GM19025 (cell line): ENCODE measurements at regions not wholly inside any gene's neighbourhood (a gene's known extent, or its start where the extent isn't known, plus 50 kb on each side); places are given as distances from the start of the nearest gene placed in this dataset.

Source experiments
- ATAC-seq: cut with Tn5 transposase; IDR thresholded peaks from one replicate; pipeline ENCODE4 v1.9.1; 2021; ENCODE audit warnings: mild to moderate bottlenecking, low read depth, moderate library complexity; ENCODE audit not compliant: unreplicated experiment

DNA sequence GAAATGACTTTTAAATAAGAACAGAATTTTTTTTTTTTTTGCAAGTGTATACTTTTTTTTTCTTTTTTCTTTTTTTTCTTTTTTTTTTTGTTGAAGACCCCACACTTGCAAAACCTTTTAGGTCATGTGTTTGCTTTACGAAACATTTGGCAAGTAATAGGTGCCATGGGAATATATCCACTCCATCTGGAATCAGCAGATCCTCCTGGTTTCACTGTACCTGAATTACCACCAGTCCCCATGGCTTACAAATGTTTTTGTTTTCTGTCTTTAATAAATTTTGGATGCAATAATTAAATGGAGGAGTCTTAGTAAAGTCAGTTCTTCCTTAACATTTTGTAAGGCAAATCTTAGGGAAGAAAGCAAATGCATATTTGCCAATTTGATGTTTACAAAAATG, 559.7 kb upstream of the ZEB2 start:
- ATAC-seq = no peak

DNA sequence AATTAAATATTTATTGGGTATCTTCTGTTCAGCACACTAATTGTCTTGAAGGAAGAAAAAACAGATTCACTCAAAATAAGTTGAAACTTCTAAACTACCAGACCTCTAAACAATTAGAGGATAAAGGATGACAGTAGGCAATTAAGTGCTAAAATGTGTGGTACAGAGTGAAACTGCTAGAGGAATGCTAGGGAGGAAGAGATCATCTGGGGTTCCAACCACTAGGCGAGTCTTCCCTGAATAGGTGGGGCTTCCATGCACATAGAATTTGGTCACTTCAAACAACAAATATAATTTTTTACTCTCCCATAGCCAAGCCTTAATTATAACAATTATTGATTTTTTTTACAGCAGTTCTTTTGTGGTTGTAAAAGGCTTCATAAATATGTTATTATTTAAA, 559.0 kb upstream of the ZEB2 start:
- no peak for ATAC-seq

DNA sequence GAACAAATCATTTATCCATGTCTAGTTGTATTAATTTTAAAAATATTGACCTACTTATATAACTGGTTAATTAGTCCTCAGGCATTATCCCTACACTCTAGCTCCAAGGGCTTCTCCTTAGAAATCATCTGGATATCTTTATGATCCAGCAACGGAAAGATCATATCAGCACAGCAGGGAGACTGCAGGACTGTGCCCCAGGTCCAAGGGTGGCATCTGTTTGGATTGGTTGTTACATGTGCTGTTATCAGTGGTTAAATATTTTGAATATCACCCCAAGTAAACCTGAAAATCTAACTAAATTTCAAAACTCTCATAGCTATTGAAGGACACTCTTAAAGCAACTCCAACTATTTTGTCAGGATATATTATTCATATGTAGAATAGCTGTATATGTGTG, 556.2 kb upstream of the ZEB2 start:
- no peak for ATAC-seq

DNA sequence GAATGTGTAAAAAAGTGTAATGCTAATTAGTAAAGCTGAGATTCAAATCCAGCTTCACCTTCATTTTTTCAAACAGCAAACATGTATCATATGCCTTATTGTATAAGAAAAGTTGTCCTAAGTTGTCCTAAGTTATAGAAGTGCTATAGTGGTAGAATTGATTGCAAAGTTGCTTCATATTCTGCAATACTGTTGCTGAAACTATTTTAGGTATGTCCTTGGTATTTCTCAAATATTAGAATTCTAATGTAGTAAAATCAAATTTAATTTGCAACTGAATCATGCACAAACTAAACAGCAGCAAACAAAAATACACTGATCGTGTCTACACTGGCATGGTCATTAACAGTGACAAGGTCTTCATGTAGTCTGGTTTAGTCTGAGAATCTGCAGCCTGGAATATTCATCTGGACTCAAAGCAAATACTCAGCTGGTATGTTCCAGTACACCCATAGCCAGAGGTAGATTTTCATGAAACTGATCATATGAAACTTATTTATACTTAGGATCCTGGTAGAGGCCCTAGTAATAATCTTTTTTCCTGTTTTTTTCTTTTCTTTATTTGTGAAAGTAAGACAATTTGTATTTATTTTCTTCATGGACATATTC, 555.6 kb upstream of the ZEB2 start:
- ATAC-seq = no peak

DNA sequence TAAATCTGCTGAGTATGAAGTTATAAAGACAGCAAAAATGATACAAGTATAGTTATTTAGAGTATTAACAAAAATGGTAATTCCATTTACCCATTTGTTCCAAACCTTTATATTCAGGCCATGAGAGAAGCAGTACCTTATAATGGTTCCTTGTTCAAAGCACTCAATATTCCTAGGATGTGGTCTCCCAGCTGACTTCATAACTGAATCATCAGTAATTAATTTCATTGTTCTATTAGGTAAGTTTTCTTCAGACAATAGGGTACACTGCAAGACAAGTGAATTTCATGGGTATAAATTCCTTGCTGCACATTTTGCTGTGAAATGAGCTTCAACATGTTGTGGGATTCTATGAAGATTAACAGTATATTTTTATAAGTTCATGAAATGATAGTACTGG, 550.8 kb upstream of the ZEB2 start:
- ATAC-seq = no peak

DNA sequence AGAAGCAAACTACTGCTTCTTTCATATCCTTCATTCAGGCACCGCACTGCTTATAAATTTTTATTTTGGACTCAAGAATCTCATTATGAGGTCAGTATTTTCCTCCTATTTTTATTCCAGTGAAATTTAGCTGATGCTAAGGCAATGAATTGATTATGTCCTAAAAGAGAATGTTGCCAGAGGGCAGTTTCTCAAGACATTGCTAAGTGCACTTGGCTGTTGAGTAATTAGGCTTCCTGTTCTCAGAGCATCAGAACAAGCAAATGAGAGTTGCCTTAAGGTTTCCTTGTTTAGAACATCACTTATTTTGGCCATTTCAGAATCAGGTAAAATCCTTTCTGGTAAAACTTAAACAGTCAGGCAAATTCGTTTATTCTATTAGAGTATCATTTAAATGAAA, 548.6 kb upstream of the ZEB2 start:
- ATAC-seq = no peak

DNA sequence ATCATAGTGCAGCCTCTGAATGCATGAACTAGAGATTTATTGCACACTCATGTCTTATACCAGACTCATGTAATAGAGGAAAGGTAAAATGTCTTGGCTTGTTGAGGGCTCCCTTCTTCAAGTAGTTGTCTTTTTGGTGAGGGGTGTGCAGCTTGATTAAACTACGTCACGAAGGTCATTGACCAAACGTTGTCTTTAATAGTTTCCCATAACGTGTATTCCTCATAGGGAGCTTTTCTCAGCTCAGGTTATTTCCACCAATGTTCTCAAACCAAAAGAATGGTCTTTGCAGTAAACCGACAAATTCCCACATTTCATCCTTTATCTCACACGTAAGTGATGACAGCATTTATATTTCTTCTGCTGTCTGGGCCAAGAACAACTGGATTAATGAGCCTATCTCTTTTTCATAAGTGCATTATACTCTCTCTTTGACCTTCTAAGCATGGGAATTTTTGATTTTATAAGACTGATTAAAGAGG, 547.7 kb upstream of the ZEB2 start:
- no peak for ATAC-seq

DNA sequence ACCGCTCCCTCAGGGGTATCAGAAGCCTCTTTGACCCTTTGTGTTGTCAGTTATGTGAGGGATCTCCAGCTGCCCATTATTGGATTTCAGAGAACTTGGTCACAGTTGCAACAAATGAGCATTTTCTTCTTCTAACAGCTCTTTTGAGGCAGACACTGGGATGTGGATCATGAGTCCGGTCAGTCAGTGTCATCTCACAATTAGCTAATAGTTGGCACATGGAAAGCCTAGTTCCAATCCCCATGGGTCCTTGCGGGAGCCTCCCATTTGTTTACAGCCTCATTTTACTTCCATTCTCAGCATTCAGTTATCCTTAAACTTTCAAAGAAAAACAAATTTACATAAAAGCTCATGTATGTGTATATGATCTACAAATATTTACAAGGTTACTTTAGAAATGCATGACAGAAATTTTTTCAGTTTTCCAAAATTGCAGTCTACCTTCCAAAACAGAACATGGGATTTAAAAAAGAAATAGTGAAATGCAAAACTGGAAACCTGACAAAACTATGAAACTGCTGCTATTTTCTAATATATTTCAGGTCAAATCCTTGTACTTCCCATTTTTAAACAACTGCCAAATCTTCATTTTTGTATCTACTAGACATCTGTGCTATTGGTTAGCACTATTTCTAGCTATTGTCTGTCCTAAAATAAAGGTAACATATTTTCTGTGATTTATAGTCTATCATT, 547.1 kb upstream of the ZEB2 start:
- no peak for ATAC-seq

DNA sequence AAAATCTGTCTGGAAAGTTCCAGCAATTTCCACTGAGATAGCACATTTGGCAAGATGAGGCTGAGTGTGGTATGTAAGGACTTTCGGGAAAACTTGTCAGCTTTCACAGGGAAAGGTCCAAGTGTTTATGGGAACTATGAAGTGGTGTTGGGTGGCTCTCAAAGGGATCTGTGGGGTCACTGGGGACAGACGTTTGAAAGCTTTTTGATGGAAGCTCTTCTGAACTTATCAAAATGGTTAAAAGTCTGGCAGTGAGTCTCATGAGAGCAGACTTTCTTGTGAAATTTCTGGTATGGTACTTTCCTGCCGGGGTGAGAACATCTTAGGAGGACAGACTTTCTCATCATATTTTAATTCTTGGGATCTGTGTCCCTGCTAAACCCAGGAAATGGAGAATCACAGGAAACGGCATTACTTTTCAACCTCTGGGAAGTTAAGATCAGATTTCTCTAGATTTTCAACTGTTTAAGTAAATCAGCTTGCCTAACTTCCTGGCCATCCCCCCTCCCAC, 546.3 kb upstream of the ZEB2 start:
- no peak for ATAC-seq

DNA sequence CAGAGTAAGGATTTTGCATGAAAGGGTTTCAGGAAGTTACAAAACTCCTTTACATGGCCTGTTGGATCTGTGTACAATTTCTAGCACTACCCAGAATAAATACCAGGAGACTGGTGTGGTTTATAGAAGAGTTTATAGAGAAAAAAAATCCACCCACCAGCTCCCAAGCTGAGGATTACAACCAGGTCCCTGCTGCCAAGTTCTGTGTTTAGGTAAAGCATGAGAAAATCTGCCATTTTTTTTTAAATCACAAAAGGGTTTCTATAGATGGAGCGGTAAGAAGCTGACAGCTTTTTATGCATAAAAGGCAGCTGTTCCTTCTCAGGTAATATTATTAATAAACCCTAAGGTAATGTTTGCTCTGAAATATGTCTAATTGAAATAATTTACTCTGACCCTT, 545.4 kb upstream of the ZEB2 start:
- ATAC-seq = no peak

DNA sequence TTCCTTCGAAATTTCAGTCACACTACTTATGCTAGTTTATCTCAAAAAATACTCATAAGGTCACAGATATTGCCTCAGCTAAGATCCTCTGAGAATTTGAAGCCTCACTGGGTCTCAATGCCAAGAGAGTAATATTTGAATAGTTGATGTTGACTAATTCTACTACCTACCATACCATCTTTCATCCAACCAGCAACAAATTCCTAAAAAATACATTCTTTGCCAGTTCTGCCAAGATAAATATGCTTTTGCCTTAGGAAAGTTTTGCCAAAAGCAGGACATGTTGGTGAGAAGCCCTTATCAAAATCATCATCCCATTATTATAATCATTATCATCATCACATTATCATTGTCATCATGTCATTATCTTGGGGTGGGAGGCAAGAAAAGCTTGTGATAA, 544.6 kb upstream of the ZEB2 start:
- no peak for ATAC-seq

DNA sequence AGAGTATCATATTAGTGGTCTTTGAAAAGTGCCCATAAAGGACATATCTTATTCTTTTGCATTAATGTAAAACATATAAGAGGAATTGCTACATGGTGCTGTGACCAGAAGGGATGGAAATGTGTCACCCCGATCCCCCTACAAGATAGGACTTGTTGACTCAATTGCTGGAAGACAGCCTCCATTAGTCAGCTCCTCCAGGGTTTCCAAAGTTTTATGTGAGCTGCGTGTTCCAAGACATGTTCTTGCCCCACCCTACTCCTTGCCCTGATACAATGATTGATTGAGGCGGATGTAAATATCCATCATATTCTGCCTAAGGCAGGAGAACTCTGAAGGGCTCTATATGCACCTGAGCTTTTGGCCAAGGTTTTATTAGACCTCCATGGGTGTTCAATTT, 541.0 kb upstream of the ZEB2 start:
- no peak for ATAC-seq

DNA sequence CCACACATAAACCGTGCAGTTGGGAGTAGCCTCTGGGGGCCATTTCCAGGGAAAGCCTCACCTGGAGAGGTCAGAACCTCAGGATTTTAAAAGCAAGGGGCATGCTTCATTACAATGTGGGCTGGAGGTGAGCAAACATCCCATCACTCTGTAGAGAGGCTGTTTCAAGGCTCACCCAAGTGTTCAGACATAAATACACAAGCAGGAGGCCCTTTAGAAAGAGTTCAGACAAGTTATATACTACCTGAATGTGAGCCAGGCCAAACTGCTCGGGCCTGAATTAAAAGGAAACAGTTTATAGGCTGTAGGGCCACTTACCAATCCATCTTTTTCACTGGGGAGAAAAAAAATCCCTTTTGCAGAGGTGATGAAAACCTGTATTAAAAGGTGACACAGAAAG, 540.0 kb upstream of the ZEB2 start:
- no peak for ATAC-seq

DNA sequence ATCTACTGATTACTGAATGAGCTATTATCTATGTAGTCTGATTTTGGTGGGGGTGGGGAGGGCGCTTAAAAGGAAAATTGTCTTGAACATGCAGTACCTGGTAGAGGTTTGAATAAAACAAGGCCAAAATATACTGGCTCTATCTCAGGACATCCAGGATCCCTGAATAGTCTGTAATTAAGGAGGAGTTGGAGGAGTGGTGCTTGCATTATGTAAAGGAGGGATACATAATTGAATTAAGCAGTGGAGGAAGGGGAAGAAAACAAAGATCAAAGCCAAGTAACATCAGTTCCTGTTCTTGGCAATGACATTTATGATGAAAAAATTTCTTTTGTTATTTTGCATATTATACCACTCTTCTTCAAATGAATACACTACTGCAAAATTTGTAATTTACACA, 539.4 kb upstream of the ZEB2 start:
- ATAC-seq = no peak

DNA sequence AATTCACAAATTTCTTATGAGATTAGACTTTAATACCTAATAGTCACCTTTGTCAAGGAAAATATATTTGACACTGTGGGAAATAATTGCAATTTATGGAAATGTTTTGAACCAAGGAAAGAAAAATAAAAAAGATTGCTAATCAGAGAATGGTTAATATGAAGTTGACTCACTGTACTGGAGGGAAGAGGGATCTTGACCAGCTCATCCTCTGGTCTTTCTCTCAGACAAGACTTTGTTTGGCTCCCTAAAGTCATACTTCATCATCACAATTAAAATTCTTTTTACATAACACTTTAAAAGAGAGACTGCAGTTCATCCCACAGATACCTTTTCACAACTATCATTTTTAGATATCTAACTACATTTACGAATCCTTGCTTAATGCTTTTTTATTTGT, 538.5 kb upstream of the ZEB2 start:
- no peak for ATAC-seq

DNA sequence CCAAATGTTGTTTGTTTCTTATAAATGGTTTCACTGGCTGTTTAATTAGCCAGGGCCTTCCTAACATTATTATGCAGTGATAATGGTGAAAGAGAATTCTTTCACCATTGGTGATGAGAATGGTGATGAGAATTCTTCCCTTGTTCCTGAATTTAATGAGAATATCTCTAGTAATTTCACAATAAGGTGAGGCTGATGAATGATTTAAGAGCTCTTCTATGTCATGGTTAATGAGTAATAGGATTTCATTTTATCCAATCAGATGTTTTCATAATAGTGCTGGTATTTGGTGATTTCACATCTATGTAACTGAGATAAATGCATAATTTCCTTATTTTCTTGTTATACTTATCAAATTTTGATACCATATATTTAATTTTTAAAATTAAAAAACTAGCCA, 535.7 kb upstream of the ZEB2 start:
- ATAC-seq = no peak

DNA sequence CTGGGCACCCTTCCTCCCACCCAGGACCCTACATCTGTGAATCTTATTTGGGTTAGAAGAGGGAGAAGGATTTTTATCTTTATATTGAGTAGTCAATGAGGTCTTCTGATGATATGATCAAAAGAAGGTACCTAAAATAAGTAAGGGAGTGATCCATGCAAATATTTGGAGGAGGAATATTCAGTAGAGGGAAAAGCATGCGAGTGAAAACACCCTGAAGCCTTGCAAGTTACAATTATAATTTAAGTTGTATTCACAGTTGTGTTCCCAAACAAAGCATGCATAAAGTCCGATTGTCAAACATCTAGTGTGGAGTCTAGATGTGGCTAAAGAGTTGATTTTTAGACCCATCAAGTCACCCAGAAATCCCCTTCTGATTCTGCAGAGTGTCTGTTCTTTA, 530.2 kb upstream of the ZEB2 start:
- no peak for ATAC-seq

DNA sequence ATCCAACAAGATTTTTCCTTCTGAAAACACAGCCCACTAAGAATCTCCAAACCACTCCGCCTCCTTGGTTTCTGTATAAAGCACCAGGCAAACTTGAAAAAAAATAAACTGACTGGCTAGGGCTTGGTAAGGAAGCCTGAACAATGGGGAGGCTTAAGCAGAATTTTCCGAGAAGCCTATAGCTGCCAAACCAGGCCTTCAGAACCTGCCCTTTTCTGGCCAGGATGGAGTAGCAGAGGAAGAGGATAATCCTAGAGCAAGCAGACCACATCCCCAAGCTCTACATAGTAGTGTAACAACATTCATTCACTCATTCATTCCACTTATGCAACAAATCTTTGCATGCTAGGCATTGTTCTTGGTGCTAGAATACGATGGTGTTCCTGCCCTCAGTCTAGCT, 529.6 kb upstream of the ZEB2 start:
- no peak for ATAC-seq

DNA sequence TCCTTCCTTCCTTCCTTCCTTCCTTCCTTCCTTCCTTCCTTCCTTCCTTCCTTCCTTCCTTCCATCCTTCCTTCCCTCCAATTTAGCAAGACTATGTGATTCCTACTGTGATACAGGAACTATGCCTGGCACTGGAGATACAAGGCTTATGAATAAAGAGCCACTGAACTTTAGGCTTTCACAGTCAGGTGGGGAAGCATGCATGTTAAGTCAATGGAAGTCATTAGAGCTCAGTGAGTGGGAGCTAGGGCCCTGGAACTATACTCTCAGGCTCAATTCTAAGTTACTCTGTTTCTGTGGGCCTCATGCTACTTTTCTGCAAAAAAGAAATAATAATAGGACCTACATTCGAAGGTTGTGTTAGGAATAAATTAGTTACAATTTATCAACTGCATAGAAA, 527.6 kb upstream of the ZEB2 start:
- ATAC-seq = no peak

DNA sequence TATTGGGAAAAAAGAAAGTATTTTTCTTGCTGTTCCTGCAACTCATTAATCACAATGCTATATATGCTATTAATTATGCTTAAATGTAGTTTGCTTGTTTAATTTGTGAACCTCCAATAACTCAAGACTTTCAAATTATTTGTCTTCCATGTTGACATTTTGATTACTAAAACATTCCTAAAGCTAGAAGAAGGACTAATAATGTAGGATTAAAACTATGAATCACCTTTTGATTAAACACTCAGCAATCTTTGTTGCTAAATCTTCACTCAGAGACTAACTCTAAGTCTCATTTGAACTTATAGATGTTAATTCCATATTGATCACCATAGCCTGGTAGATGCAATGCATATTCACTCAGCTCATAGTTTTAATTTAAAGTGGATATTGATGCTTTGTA, 524.6 kb upstream of the ZEB2 start:
- ATAC-seq = no peak

DNA sequence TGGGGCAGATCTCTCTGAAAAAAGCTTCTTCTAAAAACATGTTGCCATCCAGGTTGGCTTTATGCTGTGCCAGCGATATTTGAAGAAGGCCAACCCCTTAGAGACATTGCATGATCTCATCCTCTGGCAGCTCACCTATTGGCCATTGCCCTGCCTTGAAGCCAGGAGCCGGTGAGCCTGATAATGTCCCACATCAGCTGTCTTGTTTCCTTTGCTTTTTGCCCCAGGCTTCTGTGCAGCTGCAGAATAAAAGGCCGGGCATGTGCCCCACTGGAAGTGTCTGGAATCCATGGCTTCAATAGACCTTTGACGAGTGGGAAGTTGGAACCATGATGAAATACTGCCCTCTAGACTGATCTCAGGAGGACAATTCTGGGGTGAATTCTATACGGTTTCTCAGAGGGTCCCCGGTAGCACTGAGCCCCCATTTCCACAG, 523.5 kb upstream of the ZEB2 start:
- ATAC-seq = no peak

DNA sequence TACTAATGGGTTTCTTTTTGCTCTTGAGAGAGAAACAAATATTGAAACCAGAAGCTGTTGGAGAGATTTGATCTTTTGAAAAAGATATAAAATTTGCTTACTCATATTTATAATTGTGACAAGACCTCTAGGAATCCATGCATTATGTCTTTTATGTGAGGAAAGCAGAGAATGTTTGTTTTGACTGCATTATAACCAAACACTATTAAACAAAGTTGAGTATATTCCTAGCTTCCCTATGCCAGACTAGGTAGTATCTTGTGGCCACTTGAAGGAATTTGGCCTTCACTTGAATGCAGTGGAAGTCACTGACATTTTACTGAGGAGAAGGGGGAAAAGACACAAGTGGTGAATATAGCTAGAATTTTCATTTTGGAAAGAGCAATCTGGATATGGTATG, 521.8 kb upstream of the ZEB2 start:
- no peak for ATAC-seq
